Ovary (tissue), 7 donors: ENCODE measurements at regions not wholly inside any gene's neighbourhood (a gene's known extent, or its start where the extent isn't known, plus 50 kb on each side); places are given as distances from the start of the nearest gene placed in this dataset.

ENCODE experiments used
- DNase-seq, 5 donors: peaks; one replicate each; pipeline ENCODE4 v3.0.0-alpha.2; 2019 to 2020
- H3K27ac ChIP-seq, 2 donors: fragments of 200-600 bp; one replicate each; pipeline versions ENCODE4 v1.5.1 to v1.8.0; 2019 to 2022
- H3K27me3 ChIP-seq: fragments of 200-600 bp; one replicate; pipeline ENCODE4 v1.8.0; 2022
- H3K36me3 ChIP-seq: fragments of 200-600 bp; sonication (generic); one replicate; pipeline ENCODE4 v1.5.1; 2019
- H3K4me1 ChIP-seq: one replicate; pipeline ENCODE4 v1.8.1; 2013; ENCODE audit warnings: mild to moderate bottlenecking, moderate library complexity; ENCODE audit not compliant: insufficient read depth
- H3K4me3 ChIP-seq: fragments of 200-600 bp; sonication (generic); one replicate; pipeline ENCODE4 v1.5.1; 2017
- H3K9me3 ChIP-seq, 2 donors: fragments of 200-600 bp in 1 of 2; sonication (generic) in 1 of 2; one replicate each; pipeline versions ENCODE4 v1.5.1 to v1.8.1; 2013 to 2019; ENCODE audit warnings: mild to moderate bottlenecking in 1 of 2, moderate library complexity in 1 of 2
- EP300 ChIP-seq: sonication (generic); formaldehyde crosslinking; IDR thresholded peaks from one replicate; pipeline ENCODE4 v1.6.1; 2017; ENCODE audit warnings: antibody characterized with exemption
- POLR2A ChIP-seq: fragments of 450-650 bp; IDR thresholded peaks from one replicate; pipeline ENCODE4 v1.6.1; 2017; ENCODE audit warnings: antibody characterized with exemption, mild to moderate bottlenecking, moderate library complexity
- WGBS, 3 donors: extraction: QIAGEN DNeasy Blood & Tissue Kit in 1 of 3; methylation state at CpG; one replicate each; pipeline versions ENCODE4 v1.1.5 to v1.1.7; 2013 to 2017; 5-methylcytosine and 5-hydroxymethylcytosine counted together
- intact Hi-C, 4 donors: fragments of 100-400 bp; cut with DNase I; formaldehyde crosslinking; loops; one replicate each; pipeline versions ENCODE4 v1.11.0 to v1.15.1; 2022 to 2023
- TF ChIP-seq, protein P1 (sequence below), 3 donors: fragments of 450-650 bp in 2 of 3; fragments of 200-600 bp in 1 of 3; IDR thresholded peaks; one replicate each; pipeline versions ENCODE4 v1.5.1 to v1.8.0; 2016 to 2022; ENCODE audit warnings: antibody characterized with exemption in 3 of 3, mild to moderate bottlenecking in 1 of 3
- donor health status: DM: no; HTN: no; CAD: no; lungs with moderate emphysema.
- donor health status: DM: no; HTN: no; CAD: no.
- donor health status: Bipolar disorder and iron deficiency.
- donor health status: DM: no; HTN: no; CAD: no.
- donor health status: DM: yes; HTN: yes; CAD: no.

DNA sequence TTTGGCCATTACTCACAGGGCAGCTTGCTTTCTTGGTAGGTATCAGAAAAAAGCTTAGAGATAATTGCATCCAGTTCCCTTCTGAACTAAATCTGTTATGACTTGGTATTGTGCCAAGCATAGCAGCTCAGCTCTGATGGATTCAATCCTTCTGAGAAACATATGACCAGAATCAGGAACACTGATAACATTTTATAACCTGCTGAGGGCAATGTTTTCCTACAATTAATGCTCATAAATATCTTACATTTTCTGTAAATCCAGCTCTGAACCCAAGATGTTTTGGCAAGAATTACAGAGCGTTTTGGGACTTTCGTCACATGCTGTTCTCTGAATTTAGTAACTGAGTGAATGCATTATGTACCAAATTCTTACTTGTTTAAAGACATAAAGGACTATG lies 167.8 kb downstream of the KIF20B start:
- WGBS, 3 donors = 6 to 20% (median 13%) methylated on average over 2 of the region's 2 CpGs
- TF ChIP-seq, protein P1, sequence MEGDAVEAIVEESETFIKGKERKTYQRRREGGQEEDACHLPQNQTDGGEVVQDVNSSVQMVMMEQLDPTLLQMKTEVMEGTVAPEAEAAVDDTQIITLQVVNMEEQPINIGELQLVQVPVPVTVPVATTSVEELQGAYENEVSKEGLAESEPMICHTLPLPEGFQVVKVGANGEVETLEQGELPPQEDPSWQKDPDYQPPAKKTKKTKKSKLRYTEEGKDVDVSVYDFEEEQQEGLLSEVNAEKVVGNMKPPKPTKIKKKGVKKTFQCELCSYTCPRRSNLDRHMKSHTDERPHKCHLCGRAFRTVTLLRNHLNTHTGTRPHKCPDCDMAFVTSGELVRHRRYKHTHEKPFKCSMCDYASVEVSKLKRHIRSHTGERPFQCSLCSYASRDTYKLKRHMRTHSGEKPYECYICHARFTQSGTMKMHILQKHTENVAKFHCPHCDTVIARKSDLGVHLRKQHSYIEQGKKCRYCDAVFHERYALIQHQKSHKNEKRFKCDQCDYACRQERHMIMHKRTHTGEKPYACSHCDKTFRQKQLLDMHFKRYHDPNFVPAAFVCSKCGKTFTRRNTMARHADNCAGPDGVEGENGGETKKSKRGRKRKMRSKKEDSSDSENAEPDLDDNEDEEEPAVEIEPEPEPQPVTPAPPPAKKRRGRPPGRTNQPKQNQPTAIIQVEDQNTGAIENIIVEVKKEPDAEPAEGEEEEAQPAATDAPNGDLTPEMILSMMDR (IDR thresholded peaks at IDR 0.05) = no peak
- TF ChIP-seq EP300 (no peak), POLR2A (no peak)
- no peak for DNase-seq
- no peaks in the 10 kb centered on the region for H3K4me1 ChIP-seq
- no peaks in the 10 kb centered on the region for H3K27me3 ChIP-seq
- H3K4me3 ChIP-seq = no peak overlapping the region
- H3K36me3 ChIP-seq = no peaks in the 10 kb centered on the region
- no peaks in the 10 kb centered on the region for H3K9me3 ChIP-seq
- no peak overlapping the region for H3K27ac ChIP-seq
- intact Hi-C loops = no loop called here

GRCh38 chr10:89869592-89870156 lies 168.3 kb downstream of the KIF20B start:
- no peak for DNase-seq
- Histone ChIP-seq H3K4me3 (no peak overlapping the region), H3K27ac (no peak overlapping the region), H3K4me1 (no peaks in the 10 kb centered on the region), H3K9me3 (no peaks in the 10 kb centered on the region), H3K27me3 (no peaks in the 10 kb centered on the region), H3K36me3 (no peaks in the 10 kb centered on the region)
- TF ChIP-seq POLR2A (no peak), EP300 (no peak)
- TF ChIP-seq, protein P1 (IDR thresholded peaks at IDR 0.05) = no peak
- intact Hi-C loops = no loop called here
- 28 to 49% (median 39%) methylated on average over 2 of the region's 2 CpGs for WGBS, 3 donors

DNA sequence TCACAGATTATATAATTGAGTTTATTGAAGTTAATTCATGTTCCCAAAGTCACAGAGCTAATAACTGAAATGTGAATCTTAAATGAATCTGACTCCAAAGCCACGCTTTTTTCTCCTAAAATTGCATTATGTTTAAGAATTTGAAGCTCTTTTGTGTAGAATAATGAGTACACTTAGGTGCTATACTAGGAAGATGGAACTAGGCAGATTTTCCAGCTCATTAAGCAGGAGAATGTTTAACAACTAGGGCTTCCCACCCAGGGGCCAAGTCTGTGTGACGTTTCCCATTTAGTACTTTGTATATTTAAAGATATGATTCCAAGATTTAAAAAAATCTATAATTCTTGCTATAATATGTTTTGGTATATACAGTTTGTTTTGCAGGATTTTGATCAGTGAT lies 169.5 kb downstream of the KIF20B start:
- Histone ChIP-seq H3K4me1 (no peaks in the 10 kb centered on the region), H3K27me3 (no peaks in the 10 kb centered on the region), H3K4me3 (no peak overlapping the region), H3K36me3 (no peaks in the 10 kb centered on the region), H3K27ac (no peak overlapping the region), H3K9me3 (no peaks in the 10 kb centered on the region)
- DNase-seq = no peak
- no peak for TF ChIP-seq EP300
- TF ChIP-seq, protein P1 (IDR thresholded peaks at IDR 0.05) = no peak
- TF ChIP-seq POLR2A = no peak
- 71 to 79% (median 76%) methylated on average over 2 of the region's 2 CpGs for WGBS, 3 donors
- intact Hi-C loops = no loop called here

DNA sequence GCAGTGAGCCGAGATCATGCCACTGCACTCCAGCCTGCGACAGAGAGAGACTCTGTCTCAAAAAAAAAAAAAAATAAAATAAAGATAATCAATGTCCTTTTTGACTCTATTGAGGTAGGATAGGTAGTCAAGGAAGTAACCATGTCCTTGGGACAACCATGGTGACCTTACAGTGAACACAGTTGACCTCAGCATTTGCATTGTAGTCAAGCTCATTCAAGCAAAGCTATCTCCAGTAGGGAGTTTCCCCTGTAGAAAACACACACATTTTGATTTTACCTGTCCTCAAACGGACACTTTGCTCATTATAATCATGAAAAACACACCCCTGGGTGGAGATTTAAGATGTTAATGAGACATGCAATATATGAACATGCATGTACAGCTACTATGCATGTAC lies 171.7 kb downstream of the KIF20B start:
- Histone ChIP-seq H3K36me3 (no peaks in the 10 kb centered on the region), H3K27ac (no peak overlapping the region), H3K27me3 (no peaks in the 10 kb centered on the region), H3K9me3 (no peaks in the 10 kb centered on the region), H3K4me1 (no peaks in the 10 kb centered on the region), H3K4me3 (no peak overlapping the region)
- TF ChIP-seq POLR2A = no peak
- TF ChIP-seq, protein P1 (IDR thresholded peaks at IDR 0.05) = no peak
- TF ChIP-seq EP300 = no peak
- intact Hi-C loops = no loop called here
- DNase-seq = no peak
- WGBS, 3 donors = 79 to 86% (median 81%) methylated on average over 3 of the region's 3 CpGs
